ENCODE measurements at regions not wholly inside any gene's neighbourhood (a gene's known extent, or its start where the extent isn't known, plus 50 kb on each side); places are given as distances from the start of the nearest gene placed in this dataset.

DNA sequence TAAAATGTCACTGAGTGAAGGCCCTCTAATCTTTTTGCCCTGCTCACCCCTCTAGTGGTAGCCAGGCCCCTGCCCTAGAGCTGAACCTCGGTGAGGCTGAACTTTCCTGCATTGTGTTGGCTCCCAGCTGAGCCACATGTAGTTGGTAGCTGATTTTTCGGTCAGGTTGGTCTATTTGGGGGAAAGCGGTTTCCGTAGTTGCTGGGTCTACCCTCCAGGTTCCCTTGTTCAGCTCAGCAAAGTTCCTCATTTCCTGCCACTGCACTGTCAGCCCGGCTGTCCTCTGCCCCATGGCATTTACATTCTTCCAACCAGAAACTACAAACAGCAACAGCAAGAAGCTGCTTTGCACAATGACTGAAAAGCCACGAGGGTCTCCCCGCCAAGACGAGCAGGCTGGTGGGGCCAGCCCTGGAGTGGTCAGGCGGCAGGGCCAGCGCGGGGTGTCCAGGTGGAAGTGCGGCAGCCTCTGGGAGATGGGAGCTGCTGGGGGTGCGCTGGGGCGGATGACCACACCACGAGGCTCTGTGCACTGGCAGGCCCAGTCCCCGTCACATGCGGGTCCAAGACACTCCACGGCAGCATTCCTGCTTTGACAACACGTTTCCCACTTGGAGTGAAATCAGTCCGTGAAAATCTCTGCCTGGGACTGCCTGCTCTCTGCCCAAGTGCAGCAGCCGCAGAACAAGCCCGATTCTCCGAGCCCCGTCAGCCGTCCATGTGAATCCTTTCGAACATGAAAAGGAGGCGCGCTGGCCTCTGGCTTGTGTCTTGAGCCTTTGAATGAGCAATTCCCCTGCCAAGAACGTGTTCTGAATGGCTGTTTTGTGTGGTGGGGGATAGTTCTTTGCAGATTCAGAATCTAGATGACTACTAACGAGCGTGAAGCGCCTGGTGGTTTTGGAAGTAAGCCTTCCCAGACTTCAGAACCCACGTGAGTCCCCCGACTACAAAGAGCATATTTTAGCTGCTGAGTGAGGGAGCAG, 159.4 kb downstream of the ASB1 start:
- no peak overlapping the region for H3K4me3 ChIP-seq (ENCODE audit: control insufficient read depth, low read depth, low read length)
- no peak for TF ChIP-seq CTCF (conservative IDR thresholded peaks at IDR 0.05; ENCODE audit: control insufficient read depth, insufficient read depth, low read depth, low read length)
- DNase-seq (ENCODE audit: low read depth): no peak

DNA sequence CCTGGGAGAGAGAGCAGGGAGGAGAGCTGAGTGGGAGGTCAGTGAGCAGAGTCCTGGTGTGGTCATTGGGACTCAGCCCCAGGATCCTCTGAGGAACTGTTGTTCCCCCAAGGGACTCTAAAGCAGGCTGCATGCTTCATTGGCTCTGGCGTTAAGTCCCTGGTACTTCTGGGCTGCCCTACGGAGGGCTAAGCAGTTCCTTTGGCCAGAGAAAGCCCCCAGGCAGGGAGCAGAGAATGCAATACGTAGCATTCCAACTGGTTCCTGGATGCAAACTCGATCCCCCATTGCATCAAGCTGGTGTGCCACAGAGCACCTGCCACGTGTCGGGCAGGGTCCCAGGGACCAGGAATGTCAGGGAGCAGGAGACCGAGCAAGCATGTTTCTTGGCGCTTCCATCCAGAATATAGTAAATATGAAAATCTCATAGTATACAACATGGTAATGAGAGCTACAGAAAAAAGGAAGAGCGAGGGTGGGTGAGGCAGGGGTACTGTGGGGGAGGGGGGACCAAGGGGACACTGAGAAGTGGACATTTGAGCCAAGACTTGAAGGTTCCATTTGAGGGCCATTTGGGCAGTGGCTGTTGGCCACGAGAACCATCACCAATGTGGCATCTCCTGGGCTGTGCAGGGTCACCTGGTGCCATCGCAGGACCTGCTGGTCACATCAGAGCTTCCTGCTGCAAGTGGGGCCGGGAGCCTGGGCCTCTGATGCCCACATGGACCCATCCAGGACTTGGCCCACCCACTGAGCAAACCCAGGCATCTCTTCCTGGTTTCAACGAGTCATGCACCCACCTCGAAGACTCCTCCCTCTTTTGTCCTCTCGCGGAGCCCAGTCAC, 160.4 kb downstream of the ASB1 start:
- H3K4me3 ChIP-seq (ENCODE audit: control insufficient read depth, low read depth, low read length): no peak overlapping the region
- TF ChIP-seq CTCF (conservative IDR thresholded peaks at IDR 0.05; ENCODE audit: control insufficient read depth, insufficient read depth, low read depth, low read length): no peak
- DNase-seq (ENCODE audit: low read depth): no peak

DNA sequence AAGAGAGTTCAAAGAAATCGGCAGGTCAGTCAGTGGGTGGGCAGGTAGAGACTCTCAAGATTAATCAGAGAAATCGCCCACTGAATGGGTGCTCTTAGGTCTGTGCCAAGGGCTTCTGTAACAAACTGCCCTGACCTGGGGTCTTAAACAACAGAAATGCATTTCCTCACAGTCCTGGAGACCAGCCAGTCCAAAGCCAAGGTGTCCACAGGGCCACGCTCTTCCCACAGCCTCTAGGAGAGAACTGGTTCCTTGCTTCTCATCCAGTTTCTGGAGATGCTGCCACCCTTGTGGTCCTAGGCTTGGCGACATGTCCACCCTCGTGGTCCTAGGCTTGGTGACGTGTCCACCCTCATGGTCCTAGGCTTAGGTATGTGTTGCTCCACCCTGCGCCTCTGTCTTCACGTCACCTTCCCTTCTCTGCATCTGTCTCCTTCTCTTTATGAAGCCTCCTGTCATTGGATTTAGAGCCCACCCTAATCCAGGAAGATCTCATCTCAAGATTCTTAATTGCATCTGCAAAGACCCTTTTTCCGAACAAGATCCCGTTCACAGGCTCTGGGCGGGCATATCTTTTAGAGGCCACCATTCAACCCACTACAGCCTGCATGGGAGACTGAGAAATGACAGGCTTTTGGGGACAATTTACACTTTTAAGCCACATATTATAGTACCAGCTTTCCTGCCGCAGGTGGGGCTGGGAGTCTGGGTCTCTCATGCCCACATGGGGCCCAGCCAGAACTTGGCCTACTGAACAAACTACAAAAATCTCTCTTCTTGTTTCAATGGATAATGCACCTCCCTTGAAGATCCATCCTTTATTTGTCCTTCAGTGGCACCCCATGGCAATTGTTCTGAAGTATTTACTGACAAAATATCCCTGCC, 161.3 kb downstream of the ASB1 start:
- DNase-seq (ENCODE audit: low read depth): no peak
- H3K4me3 ChIP-seq (ENCODE audit: control insufficient read depth, low read depth, low read length): no peak overlapping the region
- TF ChIP-seq CTCF (conservative IDR thresholded peaks at IDR 0.05; ENCODE audit: control insufficient read depth, insufficient read depth, low read depth, low read length): no peak

- no peak for DNase-seq (ENCODE audit: low read depth)
- no peak for TF ChIP-seq CTCF (conservative IDR thresholded peaks at IDR 0.05; ENCODE audit: control insufficient read depth, insufficient read depth, low read depth, low read length)
Observed at GRCh38 chr2:238589591-238590460, 163.1 kb downstream of the ASB1 start.

DNA sequence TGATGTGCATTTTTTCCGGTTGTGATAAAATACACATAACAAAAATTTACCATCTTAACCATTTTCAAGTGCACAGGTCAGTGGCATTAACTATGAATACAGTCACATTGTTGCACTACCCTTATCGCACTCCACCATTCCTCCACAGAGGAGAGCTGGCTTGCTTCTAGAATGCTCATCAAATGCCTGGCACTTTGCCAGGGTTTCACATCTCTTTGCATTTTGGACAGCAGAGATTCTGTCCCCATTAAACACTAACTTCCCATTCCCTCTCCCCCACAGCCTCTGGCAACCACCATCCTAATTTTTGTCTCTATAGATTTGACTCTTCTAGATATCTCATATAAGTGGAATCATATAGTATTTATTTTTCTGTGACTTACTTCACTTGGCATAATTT, 165.0 kb downstream of the ASB1 start:
- no peak overlapping the region for H3K4me3 ChIP-seq (ENCODE audit: control insufficient read depth, low read depth, low read length)
- no peak for DNase-seq (ENCODE audit: low read depth)
- no peak for TF ChIP-seq CTCF (conservative IDR thresholded peaks at IDR 0.05; ENCODE audit: control insufficient read depth, insufficient read depth, low read depth, low read length)

More at GRCh38 chr2:238589591-238590460, 163.1 kb downstream of the ASB1 start:
- no peak overlapping the region for H3K4me3 ChIP-seq (ENCODE audit: control insufficient read depth, low read depth, low read length)
